Adipocyte (in vitro differentiated cells): ENCODE measurements at regions not wholly inside any gene's neighbourhood (a gene's known extent, or its start where the extent isn't known, plus 50 kb on each side); places are given as distances from the start of the nearest gene placed in this dataset.

Source experiments
- DNase-seq: peaks from one replicate; pipeline ENCODE4 v3.0.0-alpha.2; 2015; ENCODE audit warnings: low read depth
- H3K27me3 ChIP-seq: replicated peaks from 2 replicates; pipeline ENCODE4 v1.7.0; 2013; ENCODE audit warnings: mild to moderate bottlenecking, low read length, moderate library complexity; ENCODE audit not compliant: control insufficient read depth, insufficient read depth
- H3K36me3 ChIP-seq: 2 replicates; pipeline ENCODE4 v1.7.0; 2013; ENCODE audit warnings: low read length, mild to moderate bottlenecking, moderate library complexity; ENCODE audit not compliant: control insufficient read depth, insufficient read depth, severe bottlenecking
- H3K4me1 ChIP-seq: 2 replicates; pipeline ENCODE4 v1.7.0; 2013; ENCODE audit warnings: mild to moderate bottlenecking, low read length, moderate library complexity; ENCODE audit not compliant: control insufficient read depth, insufficient read depth
- H3K4me3 ChIP-seq: 2 replicates; pipeline ENCODE4 v1.7.0; 2013; ENCODE audit warnings: mild to moderate bottlenecking, low read length, moderate library complexity
- H3K9ac ChIP-seq: 2 replicates; pipeline ENCODE4 v1.7.0; 2013; ENCODE audit warnings: mild to moderate bottlenecking, low read length, moderate library complexity
- H3K9me3 ChIP-seq: 2 replicates; pipeline ENCODE4 v1.7.0; 2013; ENCODE audit warnings: mild to moderate bottlenecking, low read length, moderate library complexity; ENCODE audit not compliant: control insufficient read depth

DNA sequence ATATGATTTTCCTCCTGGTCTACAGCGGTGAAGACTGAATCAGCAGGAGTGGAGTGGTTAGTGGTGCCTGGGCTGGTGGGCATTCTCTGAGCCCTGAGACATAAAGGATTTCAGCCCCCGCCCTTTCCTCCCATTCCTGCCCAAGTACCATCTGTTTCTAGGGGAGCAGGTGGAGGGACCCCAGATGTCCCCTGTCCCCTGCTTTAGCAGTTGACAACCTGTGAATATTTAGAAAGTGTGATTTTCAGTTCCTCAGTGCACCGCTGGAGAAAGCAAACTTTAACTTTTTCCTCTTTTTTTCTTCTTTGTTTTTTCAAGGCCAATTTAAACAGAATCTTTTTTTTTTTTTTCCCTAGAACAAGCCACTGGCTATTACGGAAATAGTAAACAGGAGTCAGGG, 163.8 kb upstream of the MYL2 start:
- Histone ChIP-seq H3K4me3 (no peak overlapping the region), H3K27me3 (peaks cover 51% of the 10 kb centered on the region)

DNA sequence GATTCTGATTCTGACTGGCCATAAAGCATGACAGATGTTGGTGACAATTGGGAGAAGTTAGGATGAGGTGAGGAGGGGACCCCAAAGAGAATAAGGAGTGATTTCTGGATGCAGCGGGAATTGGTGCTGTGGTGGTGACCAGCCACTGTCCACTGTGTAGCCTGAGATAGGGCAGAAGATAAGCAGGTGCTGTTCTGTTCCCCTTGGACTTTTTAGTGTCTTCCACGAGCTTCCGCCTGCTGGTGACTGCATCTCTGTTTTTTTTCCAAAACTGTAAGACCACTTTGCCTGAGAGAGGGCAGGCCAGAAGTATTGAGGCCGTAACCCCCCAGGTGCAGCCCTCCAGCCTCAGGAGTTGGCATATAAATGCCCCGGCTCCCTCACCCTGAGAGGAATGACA, 161.2 kb upstream of the MYL2 start:
- Histone ChIP-seq H3K27me3 (peaks cover 67% of the 10 kb centered on the region), H3K4me3 (no peak overlapping the region), H3K36me3 (no peaks in the 10 kb centered on the region), H3K9ac (no peak overlapping the region), H3K4me1 (no peaks in the 10 kb centered on the region), H3K9me3 (no peaks in the 10 kb centered on the region)
- no peak for DNase-seq

More for the DNA sequence above, 163.8 kb upstream of the MYL2 start:
- no peaks in the 10 kb centered on the region for H3K9me3 ChIP-seq
- H3K9ac ChIP-seq = no peak overlapping the region
- no peak for DNase-seq
- no peaks in the 10 kb centered on the region for H3K4me1 ChIP-seq
- no peaks in the 10 kb centered on the region for H3K36me3 ChIP-seq

DNA sequence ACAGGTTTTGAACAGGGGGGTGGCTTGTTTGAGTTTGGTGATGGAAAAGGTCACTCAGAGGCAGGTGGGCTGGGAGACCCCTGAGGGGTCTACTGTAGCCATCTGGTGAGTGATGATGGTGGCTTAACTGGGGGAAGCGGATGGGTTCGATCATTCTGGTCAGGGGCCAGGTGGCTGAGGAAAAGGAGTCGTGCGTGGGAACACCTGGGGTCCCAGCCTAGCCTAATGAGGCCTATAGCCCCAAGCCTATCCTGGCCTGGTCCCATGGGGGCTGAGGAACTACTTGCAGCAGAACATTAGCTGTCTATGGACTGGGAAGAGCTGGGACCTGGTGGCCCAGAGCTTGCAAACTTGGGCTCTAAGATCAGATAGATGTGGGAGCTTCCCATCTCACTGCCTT, 158.4 kb upstream of the MYL2 start:
- DNase-seq = no peak
- H3K27me3 ChIP-seq = peaks cover 81% of the 10 kb centered on the region
- H3K4me3 ChIP-seq = no peak overlapping the region
- H3K36me3 ChIP-seq = no peaks in the 10 kb centered on the region
- no peaks in the 10 kb centered on the region for H3K9me3 ChIP-seq
- H3K9ac ChIP-seq = no peak overlapping the region
- H3K4me1 ChIP-seq = no peaks in the 10 kb centered on the region

DNA sequence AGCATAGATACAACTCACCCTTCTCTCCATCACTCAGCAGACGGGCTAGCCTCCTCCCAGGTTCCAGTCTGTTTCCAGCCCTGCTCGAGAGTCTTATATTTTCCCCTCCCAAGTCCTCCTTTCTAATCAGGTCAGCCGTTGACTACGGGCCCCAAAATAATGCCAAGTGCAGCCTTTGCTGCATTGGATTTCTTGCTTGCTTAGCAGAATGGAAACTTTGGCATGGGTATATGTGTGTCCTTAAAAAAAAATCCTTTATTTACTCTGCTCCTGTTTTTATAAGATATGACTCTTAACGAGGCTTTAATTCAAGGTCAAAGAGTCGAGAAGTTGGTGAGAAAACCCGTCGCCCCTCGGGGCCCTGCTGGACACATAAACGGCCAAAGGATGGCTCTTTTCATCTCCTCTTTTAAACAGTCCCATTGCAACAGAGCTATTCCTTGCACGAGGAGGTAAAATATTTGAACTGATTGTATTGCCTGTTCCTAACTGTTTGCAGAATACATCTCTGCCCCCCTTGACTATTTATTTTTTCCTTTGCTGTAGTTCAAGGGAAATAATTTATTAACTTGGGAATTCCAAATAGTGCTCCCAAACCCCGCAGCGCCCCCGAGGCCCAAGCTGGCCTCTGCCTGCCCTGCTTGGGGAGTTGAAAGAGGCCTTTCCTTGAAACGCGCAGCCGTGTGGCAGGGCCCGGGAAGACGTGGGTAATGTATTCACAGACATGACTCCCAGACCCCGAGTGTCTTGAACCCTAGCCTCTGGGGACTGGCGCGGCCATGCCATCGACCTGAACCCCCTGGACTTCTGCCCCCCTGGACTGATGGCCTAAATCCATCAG, 156.5 kb upstream of the MYL2 start:
- Histone ChIP-seq H3K4me1 (no peaks in the 10 kb centered on the region), H3K9ac (no peak overlapping the region), H3K4me3 (no peak overlapping the region), H3K27me3 (peaks cover 63% of the 10 kb centered on the region), H3K36me3 (no peaks in the 10 kb centered on the region), H3K9me3 (no peaks in the 10 kb centered on the region)
- no peak for DNase-seq

DNA sequence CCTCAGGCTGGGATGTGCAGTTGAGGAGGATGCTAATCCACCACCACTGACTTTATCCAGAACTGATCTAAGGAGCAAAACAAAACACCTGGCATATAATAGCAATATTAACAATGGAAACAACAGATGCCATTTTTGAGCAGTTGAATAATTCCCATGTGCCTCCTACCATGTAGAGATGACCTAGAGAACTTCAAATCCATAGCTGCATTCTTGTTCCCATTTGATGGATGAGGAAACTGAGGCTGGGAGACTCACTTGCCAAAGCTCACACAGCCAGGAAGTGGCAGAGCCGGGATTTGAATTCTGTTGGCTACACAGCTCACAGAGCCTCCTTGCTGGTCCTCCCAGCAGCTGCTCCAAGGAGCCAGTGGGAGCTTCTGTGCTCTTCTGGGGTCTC, 155.8 kb upstream of the MYL2 start:
- no peak for DNase-seq
- H3K27me3 ChIP-seq = peaks cover 58% of the 10 kb centered on the region
- H3K4me3 ChIP-seq = no peak overlapping the region

DNA sequence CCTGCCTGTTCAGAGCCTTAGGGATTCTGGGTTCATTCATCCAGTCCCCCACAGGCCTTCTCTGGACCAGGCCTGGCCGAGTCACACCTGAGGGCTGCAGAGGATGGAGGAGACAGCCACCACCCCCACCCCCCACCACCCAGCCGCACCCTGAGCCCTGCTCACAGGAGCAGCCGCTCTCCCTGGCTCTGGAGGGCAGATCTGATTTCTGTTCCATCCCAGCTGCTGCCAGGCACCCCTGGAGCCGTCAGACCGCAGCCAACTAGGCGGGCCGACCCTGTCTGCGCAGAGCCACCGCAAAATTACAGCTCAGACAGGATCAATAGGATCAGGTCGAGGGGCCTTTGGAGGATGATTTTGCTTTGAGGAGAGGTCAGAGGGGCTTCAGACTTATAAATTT, 154.6 kb upstream of the MYL2 start:
- DNase-seq = no peak
- Histone ChIP-seq H3K4me3 (no peak overlapping the region), H3K9me3 (no peaks in the 10 kb centered on the region), H3K27me3 (peaks cover 50% of the 10 kb centered on the region), H3K4me1 (no peaks in the 10 kb centered on the region), H3K9ac (no peak overlapping the region), H3K36me3 (no peaks in the 10 kb centered on the region)

More for the DNA sequence above, 155.8 kb upstream of the MYL2 start:
- Histone ChIP-seq H3K36me3 (no peaks in the 10 kb centered on the region), H3K4me1 (no peaks in the 10 kb centered on the region), H3K9me3 (no peaks in the 10 kb centered on the region), H3K9ac (no peak overlapping the region)

DNA sequence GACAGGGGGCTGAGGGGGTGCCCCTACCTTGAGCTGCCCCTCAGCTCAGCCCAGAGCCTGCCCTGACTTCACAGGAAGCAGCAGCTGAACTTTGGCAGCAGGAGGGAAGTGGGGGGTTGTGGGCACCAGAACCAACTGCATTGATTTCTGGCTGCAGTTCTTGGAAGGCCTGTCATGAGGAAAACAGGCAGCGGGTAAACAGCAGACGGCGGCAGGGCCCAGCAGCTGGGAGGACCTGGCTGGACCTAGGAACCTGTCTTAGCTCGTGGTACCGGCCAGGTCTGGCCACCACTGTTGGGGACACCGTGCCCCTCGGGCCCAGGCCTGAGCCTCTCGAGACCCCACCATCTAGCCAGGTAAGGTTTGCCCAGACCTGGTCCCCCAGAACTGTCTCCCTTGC, 154.2 kb upstream of the MYL2 start:
- Histone ChIP-seq H3K4me3 (no peak overlapping the region), H3K36me3 (no peaks in the 10 kb centered on the region), H3K9ac (no peak overlapping the region), H3K27me3 (peaks cover 50% of the 10 kb centered on the region), H3K4me1 (no peaks in the 10 kb centered on the region), H3K9me3 (no peaks in the 10 kb centered on the region)
- no peak for DNase-seq

DNA sequence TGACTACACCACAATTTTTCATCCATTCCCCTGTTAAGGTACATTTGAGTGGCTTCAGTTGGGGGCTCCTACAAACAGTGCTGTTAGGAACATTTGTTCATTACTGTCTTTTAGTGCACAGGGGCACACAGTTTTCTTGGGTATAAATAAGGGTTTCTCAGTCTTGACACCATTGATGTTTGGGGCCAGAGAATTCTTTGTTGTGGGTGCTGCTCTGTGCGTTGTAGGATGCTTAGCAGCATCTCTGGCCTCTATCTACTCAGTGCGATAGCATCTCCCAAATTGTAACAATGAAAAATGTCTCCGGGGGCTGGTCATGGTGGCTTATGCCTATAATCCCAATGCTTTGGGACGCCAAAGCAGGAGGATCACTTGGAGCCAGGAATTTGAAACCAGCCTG, 153.0 kb upstream of the MYL2 start:
- H3K4me1 ChIP-seq = no peaks in the 10 kb centered on the region
- H3K9me3 ChIP-seq = no peaks in the 10 kb centered on the region
- H3K4me3 ChIP-seq = no peak overlapping the region
- H3K27me3 ChIP-seq = peaks cover 50% of the 10 kb centered on the region
- no peak overlapping the region for H3K9ac ChIP-seq
- no peak for DNase-seq
- no peaks in the 10 kb centered on the region for H3K36me3 ChIP-seq

DNA sequence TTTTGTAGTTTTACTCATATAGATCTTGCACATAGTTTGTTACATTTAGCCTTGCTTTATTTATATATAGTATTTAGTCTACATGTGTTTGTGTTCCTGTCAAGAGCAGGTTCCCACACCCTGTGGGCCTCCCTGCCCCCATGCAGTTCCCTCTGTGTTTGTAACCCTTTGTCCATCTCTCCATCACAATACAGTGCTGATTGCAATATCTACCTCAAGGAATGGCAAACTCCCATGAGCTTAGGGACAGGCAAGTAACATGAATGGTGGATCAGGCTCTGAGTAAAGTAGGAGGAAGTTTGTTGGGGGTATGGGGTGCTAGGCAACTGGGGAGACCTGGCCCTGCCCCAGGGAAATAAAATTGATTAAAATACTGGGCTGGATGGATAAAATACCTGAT, 151.9 kb upstream of the MYL2 start:
- H3K4me1 ChIP-seq = no peaks in the 10 kb centered on the region
- no peaks in the 10 kb centered on the region for H3K9me3 ChIP-seq
- H3K36me3 ChIP-seq = no peaks in the 10 kb centered on the region
- no peak overlapping the region for H3K9ac ChIP-seq
- H3K27me3 ChIP-seq = peaks cover 40% of the 10 kb centered on the region
- H3K4me3 ChIP-seq = no peak overlapping the region
- DNase-seq = no peak

DNA sequence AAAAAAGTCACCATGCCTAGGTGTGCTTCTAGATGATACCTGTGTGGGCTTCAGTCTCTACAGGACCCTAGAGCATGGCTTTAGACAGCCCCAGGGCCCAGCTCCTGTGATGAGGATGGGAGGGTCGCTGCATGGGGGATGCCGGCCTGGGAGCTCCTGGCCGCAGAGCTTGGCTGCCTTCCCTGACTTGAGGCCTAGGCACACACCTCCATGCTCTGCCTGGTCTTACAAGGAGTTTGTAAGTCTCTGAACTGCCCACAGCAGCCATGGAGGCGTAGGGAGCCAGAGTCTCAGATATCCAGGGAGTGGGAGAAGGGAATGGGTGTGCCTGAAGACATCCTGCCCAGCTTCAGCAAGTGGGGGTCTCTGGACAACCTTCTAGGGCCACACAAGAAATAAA, 149.5 kb upstream of the MYL2 start:
- no peak for DNase-seq

DNA sequence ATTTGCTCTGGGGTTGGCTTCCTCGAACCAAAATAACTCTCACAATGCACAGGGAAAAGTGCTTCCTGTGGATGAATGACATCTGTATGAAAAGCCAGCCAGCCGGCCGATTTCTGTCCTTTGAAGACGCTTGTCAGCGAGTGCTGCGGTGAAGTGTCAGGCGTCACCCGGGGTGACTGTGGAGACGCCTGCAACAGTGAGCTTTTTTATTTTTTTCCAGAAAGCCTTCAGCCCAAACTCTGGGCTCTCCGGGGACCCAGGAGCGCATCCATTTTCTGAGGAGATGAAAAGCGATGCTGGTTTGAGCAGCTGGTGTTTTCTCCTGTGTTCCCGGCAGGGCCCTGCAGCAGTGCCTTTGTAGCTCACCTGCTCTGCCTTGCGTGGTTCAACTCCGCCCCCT, 147.9 kb upstream of the MYL2 start:
- Histone ChIP-seq H3K9ac (no peak overlapping the region), H3K36me3 (no peaks in the 10 kb centered on the region), H3K9me3 (no peaks in the 10 kb centered on the region), H3K4me3 (no peak overlapping the region), H3K27me3 (peaks cover 20% of the 10 kb centered on the region), H3K4me1 (no peaks in the 10 kb centered on the region)
- DNase-seq = no peak

More for the DNA sequence above, 149.5 kb upstream of the MYL2 start:
- Histone ChIP-seq H3K36me3 (no peaks in the 10 kb centered on the region), H3K4me1 (no peaks in the 10 kb centered on the region), H3K4me3 (no peak overlapping the region), H3K9ac (no peak overlapping the region), H3K27me3 (peaks cover 20% of the 10 kb centered on the region), H3K9me3 (no peaks in the 10 kb centered on the region)

DNA sequence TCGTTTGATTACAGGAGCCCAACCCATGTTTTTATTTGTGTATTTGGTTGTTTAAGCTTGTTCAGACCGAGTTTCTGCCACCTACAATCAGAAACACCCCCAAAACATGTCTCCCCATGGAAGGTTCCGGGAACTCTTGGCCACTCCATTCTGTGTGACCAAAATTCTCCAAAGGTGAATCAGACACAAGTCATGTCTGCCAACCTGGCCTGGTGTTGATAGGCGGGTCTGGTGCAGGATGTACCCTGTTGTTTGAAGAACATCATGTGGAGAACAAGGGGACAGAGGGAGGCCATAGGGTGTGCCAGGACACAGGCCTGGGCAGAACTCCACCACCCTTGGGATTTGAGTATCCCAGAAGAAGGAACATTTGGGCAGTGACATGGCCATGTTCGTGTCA, 147.1 kb upstream of the MYL2 start:
- DNase-seq = no peak
- Histone ChIP-seq H3K9me3 (no peaks in the 10 kb centered on the region), H3K4me1 (no peaks in the 10 kb centered on the region), H3K9ac (no peak overlapping the region), H3K4me3 (no peak overlapping the region), H3K27me3 (peaks cover 20% of the 10 kb centered on the region), H3K36me3 (no peaks in the 10 kb centered on the region)
